ENCODE measurements at regions not wholly inside any gene's neighbourhood (a gene's known extent, or its start where the extent isn't known, plus 50 kb on each side); places are given as distances from the start of the nearest gene placed in this dataset.

DNA sequence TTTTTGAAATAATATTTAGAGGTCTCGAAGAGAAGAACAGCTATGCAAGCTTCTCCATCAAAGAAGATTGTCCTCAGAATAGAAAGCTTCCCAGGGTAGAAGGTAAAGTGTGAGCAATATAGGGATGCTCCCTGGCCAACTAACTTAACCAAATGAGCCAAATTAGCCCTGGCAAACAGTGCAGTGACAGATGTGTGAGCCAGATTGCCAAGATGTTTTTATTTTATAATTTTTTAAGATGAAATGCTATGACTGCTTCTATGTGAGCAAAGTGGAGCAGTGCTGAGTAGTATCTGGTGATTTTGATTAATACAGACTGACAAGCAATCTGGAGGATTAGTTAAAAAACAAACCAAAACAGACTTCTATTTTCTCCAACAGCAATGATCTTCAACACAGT lies 202.1 kb downstream of the NOVA1 start:
- no peak overlapping the region for H3K4me3 ChIP-seq (ENCODE audit: low read length)
- TF ChIP-seq, protein P1, sequence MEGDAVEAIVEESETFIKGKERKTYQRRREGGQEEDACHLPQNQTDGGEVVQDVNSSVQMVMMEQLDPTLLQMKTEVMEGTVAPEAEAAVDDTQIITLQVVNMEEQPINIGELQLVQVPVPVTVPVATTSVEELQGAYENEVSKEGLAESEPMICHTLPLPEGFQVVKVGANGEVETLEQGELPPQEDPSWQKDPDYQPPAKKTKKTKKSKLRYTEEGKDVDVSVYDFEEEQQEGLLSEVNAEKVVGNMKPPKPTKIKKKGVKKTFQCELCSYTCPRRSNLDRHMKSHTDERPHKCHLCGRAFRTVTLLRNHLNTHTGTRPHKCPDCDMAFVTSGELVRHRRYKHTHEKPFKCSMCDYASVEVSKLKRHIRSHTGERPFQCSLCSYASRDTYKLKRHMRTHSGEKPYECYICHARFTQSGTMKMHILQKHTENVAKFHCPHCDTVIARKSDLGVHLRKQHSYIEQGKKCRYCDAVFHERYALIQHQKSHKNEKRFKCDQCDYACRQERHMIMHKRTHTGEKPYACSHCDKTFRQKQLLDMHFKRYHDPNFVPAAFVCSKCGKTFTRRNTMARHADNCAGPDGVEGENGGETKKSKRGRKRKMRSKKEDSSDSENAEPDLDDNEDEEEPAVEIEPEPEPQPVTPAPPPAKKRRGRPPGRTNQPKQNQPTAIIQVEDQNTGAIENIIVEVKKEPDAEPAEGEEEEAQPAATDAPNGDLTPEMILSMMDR (conservative IDR thresholded peaks at IDR 0.05; ENCODE audit: low read depth, low read length): no peak
- DNase-seq (ENCODE audit: low read depth): no peak

DNA sequence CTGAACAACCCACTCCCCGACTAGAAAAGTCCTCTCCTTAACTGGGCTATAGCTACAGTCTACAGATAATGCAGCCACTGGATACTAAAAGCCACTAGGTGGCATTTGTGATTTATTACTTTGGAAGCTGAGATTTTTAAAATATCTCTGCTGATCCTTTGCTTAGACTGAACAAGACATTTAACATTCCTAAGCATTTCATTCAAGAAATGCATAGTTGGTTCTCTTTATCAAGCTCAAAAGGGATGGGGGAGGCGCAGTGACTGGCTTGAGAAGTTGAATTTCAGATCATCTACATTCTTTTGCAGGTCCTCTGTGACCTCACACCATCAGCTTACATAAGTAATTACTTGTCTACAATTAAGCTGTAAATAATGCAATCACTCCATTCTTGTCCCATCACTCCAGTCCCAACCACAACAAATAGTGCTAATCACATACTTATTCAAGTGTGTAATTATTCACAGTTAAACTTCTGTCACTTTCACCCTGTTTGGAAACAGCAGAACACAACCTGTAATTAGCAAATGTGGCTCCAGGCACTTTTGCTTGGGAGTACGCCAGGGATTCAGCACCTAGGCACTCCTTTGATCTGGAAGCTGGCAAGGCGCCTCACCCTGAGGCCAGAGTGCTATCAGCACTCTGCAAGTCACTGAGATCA lies 203.6 kb downstream of the NOVA1 start:
- H3K4me3 ChIP-seq (ENCODE audit: low read length): no peak overlapping the region
- peak; percentile 43 for DNase-seq (ENCODE audit: low read depth)
- TF ChIP-seq, protein P1 (conservative IDR thresholded peaks at IDR 0.05; ENCODE audit: low read depth, low read length): peak; percentile 64

DNA sequence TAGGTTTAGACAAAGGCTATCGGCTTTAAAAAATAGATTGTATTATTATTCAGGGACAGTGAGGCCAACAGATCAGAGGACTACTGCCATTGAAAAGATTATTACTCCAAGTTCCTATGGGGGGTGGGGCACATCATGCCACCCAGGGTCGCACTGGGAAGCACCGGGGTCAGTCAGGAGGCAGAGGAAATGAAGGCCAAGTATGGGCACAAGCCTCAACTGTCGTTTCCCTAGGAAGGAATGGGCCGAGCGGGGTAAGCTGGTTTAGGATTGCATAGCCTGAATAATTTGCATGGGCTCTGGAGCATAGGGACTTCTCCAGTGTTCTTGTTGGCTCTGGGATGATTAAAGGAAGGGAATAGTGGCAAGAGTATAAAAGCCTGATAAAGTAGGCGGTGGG lies 205.3 kb downstream of the NOVA1 start:
- DNase-seq (ENCODE audit: low read depth): no peak
- TF ChIP-seq, protein P1 (conservative IDR thresholded peaks at IDR 0.05; ENCODE audit: low read depth, low read length): no peak
- no peak overlapping the region for H3K4me3 ChIP-seq (ENCODE audit: low read length)

DNA sequence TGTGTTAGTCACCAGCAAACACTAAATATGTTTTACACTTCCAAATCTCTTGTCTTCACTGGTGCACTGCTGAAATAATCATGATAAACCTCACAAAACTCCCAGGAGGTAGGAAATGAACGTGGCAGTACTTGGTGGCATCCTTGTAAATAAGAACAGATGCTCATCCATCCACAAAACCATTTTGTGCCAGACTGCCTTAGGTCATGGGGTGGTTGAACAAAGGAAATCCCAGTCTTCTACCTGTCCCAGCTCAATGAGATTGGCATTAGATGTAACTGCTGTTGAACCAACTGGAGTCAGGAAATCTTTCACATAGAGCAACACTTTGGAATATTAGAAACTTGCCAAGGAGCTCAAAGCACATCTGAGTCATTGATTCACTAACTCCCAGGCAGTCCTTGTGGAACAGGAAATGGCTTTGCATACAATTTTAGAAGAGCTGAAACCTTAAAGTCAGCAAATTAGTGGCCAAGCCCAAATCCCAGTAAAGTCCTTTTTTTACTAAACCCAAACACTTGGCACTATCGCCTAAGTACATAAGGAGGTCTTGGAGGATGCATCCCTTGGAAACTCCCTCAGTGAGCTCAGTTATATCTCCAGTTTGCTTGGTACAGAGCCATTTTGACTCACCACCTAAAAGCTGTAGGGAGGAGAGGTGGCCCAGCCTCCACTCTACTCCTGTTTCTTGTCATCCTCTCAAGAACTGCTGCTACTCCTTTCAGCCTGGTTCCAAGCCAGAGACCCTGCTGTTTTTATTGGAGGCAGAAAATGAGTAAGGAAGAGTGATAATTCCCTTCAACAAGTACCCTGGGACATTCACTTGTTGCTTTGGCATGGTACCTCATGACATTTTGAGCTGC lies 208.0 kb downstream of the NOVA1 start:
- DNase-seq (ENCODE audit: low read depth): no peak
- H3K4me3 ChIP-seq (ENCODE audit: low read length): no peak overlapping the region
- TF ChIP-seq, protein P1 (conservative IDR thresholded peaks at IDR 0.05; ENCODE audit: low read depth, low read length): no peak

DNA sequence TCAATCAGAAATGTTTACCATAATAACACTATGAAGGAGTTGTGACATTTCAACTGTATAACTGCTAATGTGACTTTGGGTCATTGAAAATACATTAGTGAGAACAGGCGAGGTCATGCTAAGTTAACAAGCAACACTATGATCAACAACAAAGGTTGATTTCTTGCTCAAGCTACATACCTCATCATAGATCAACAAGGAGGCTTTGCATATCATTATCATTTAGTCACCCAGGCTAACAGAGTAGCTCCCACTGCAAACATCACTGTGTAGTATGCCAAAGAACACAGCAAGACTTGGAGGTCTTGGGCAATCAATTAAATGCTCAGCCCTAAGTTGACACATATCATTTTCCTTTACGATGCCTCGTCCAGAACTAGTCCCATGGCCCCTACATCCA lies 212.5 kb downstream of the NOVA1 start:
- H3K4me3 ChIP-seq (ENCODE audit: low read length): no peak overlapping the region
- TF ChIP-seq, protein P1 (conservative IDR thresholded peaks at IDR 0.05; ENCODE audit: low read depth, low read length): no peak
- no peak for DNase-seq (ENCODE audit: low read depth)

DNA sequence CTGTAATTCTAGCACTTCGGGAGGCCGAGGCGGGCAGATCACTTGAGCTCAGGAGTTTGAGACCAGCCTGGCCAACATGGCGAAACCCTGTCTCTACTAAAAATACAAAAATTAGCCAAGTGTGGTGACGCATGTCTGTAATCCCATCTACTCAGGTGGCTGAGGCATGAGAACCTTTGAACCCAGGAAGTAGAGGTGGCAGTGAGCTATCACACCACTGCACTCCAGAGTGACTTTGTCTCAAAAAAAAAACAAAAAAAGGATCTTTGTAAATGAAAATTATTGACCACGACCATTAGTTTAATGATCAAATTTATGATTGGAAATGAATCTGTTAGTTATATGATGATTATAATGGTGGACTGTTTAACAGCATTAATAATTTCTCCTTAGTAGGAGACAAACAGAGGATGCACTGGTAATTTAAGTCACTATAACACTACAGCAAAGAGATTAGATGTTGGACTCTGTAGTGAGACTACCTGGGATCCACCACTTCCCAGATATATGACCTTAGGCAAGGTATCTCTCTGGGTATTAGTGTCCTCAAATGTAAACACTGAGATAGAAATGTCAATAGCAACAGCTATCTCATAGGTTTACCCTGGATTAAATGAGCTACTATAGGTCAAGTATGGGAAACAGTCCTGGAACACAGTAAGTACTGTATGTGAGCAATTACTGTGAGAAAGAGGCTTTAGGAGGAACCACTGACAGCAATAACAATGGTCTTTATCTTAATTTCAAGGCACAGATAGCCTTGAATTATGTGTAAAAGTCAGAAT lies 214.7 kb downstream of the NOVA1 start:
- TF ChIP-seq, protein P1 (conservative IDR thresholded peaks at IDR 0.05; ENCODE audit: low read depth, low read length): no peak
- no peak for DNase-seq (ENCODE audit: low read depth)
- no peak overlapping the region for H3K4me3 ChIP-seq (ENCODE audit: low read length)

All from retinal pigment epithelial cell (primary cell).